ENCODE measurements at regions not wholly inside any gene's neighbourhood (a gene's known extent, or its start where the extent isn't known, plus 50 kb on each side); places are given as distances from the start of the nearest gene placed in this dataset.

GRCh38 chr14:25103820-25104219 lies 53.9 kb upstream of the STXBP6 start:
- Histone ChIP-seq H3K9ac (ENCODE audit: low read depth, low read length) (no peak overlapping the region), H3K4me3 (ENCODE audit: low read depth, low read length) (no peak overlapping the region), H3K9me3 (ENCODE audit: control insufficient read depth, insufficient read depth, low read length) (no peaks in the 10 kb centered on the region), H3K4me1 (ENCODE audit: control insufficient read depth, insufficient read depth, low read length) (no peaks in the 10 kb centered on the region), H3K27me3 (ENCODE audit: control insufficient read depth, insufficient read depth, low read length) (no peaks in the 10 kb centered on the region), H3K36me3 (ENCODE audit: control insufficient read depth, insufficient read depth, low read length) (no peaks in the 10 kb centered on the region), H3K27ac (ENCODE audit: low read depth, low read length) (no peak overlapping the region)

DNA sequence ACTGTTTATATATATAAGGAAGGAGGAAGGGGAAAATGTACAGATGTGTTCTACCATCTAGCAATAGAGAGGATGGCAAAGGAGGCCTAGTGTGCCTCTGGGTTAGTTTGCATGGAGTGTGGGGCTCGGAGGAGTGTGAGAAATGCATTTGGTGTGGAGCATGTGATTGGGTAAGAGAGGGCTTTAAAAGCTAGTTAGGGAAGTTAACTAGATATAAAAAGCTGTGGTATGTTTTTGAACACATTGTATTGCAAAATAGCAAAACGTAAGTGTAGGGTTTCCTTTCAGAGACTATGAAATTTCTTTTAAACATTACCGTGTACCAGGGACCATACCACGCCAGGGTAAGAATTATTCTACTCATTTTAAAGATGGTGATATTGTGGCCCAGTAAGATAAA lies 53.3 kb upstream of the STXBP6 start:
- no peak overlapping the region for H3K27ac ChIP-seq (ENCODE audit: low read depth, low read length)
- H3K4me3 ChIP-seq (ENCODE audit: low read depth, low read length) = no peak overlapping the region
- H3K27me3 ChIP-seq (ENCODE audit: control insufficient read depth, insufficient read depth, low read length) = no peaks in the 10 kb centered on the region
- H3K9ac ChIP-seq (ENCODE audit: low read depth, low read length) = no peak overlapping the region
- H3K4me1 ChIP-seq (ENCODE audit: control insufficient read depth, insufficient read depth, low read length) = no peaks in the 10 kb centered on the region
- H3K9me3 ChIP-seq (ENCODE audit: control insufficient read depth, insufficient read depth, low read length) = no peaks in the 10 kb centered on the region
- no peaks in the 10 kb centered on the region for H3K36me3 ChIP-seq (ENCODE audit: control insufficient read depth, insufficient read depth, low read length)

DNA sequence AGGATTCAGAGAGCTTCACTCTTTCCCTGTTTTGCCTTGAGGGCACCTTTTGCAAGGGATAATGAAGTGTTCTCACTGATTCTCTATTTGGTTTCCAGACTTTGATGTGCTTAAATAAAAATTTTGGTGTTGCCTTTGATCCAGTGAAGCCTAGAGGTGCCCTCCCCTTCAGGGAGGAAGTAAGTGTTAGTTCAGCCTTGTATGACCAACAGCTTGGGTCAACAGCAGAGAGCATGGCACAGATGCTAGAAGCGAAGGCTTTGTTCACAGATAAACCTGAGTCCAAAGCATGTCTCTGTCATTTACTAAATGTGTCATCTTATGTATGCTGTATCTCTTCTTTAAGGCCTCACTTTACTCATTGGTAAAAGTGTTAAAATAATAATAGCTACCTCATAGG lies 52.8 kb upstream of the STXBP6 start:
- H3K4me1 ChIP-seq (ENCODE audit: control insufficient read depth, insufficient read depth, low read length) = no peaks in the 10 kb centered on the region
- no peak overlapping the region for H3K4me3 ChIP-seq (ENCODE audit: low read depth, low read length)
- no peaks in the 10 kb centered on the region for H3K9me3 ChIP-seq (ENCODE audit: control insufficient read depth, insufficient read depth, low read length)
- H3K27ac ChIP-seq (ENCODE audit: low read depth, low read length) = no peak overlapping the region
- H3K36me3 ChIP-seq (ENCODE audit: control insufficient read depth, insufficient read depth, low read length) = no peaks in the 10 kb centered on the region
- H3K27me3 ChIP-seq (ENCODE audit: control insufficient read depth, insufficient read depth, low read length) = no peaks in the 10 kb centered on the region
- H3K9ac ChIP-seq (ENCODE audit: low read depth, low read length) = no peak overlapping the region

DNA sequence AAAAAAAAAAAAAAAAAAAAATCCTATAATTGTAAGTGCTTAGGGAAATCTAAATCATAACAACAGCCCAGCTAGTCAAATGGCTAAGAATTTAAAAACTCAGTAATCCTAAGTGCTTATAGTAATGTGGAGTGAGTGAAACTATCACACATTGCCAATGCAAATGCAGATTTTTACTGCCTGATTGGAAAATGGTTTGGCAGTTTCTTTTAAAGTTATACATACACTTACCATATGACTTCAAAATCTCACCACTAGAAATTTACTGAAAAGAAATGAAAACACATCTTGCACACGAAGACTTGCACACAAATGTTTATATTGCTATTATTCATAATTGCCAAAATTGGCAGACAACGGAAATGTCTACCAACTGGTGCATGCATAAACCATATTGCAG lies 51.3 kb upstream of the STXBP6 start:
- Histone ChIP-seq H3K4me3 (ENCODE audit: low read depth, low read length) (no peak overlapping the region), H3K4me1 (ENCODE audit: control insufficient read depth, insufficient read depth, low read length) (no peaks in the 10 kb centered on the region), H3K9ac (ENCODE audit: low read depth, low read length) (no peak overlapping the region), H3K9me3 (ENCODE audit: control insufficient read depth, insufficient read depth, low read length) (no peaks in the 10 kb centered on the region), H3K27ac (ENCODE audit: low read depth, low read length) (no peak overlapping the region), H3K27me3 (ENCODE audit: control insufficient read depth, insufficient read depth, low read length) (no peaks in the 10 kb centered on the region), H3K36me3 (ENCODE audit: control insufficient read depth, insufficient read depth, low read length) (no peaks in the 10 kb centered on the region)

All from HUES48 (cell line).